GM19324 (cell line): ENCODE measurements at regions not wholly inside any gene's neighbourhood (a gene's known extent, or its start where the extent isn't known, plus 50 kb on each side); places are given as distances from the start of the nearest gene placed in this dataset.

Source experiments
- ATAC-seq: cut with Tn5 transposase; IDR thresholded peaks from one replicate; pipeline ENCODE4 v1.9.1; 2021; ENCODE audit warnings: mild to moderate bottlenecking, moderate library complexity; ENCODE audit not compliant: unreplicated experiment, low FRiP score

DNA sequence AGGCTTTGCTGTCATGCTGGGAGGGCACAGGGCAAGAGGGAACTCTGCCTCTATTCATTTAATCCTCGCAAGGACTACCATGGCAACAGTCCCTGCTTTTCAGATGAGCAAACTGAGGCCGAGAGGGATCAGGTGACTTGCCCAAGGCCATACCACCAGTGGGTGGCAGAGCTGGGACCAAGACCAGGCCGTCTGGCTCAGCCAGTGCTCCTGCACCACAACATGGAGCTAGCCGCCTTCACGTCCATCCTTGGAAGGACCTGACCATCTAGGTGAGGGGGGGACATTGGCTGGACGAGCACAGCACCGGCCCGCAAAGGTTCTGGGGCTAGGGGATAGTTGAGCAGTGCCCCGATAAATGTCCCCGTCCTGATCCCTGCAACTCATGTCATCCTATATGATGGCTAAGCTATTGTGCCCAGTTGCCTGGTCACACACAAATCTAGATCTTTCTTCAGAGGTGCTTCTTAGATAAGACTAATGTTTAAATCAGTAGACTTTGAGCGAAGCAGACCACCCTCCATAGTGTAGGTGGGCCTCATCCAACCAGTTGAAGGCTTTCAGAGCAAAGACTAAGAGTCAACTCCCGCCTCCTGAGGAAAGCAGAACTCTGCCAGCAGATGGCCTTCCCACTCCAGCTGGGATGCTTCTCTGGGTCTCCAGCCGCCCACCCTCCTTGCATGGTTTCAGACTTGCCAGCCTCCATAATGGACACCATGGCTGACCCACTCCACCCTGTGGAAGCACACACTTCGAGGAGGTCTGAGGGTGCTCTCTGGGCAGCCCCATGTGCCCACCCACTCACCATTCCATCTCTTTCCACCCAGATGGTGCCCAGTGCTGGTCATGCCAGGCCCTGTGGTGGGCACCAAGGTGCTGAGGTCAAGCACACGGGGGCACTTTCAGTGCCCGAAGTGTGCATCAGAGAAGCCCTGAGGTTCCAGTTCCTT, 214.8 kb upstream of the RAB6C start:
- no peak for ATAC-seq

DNA sequence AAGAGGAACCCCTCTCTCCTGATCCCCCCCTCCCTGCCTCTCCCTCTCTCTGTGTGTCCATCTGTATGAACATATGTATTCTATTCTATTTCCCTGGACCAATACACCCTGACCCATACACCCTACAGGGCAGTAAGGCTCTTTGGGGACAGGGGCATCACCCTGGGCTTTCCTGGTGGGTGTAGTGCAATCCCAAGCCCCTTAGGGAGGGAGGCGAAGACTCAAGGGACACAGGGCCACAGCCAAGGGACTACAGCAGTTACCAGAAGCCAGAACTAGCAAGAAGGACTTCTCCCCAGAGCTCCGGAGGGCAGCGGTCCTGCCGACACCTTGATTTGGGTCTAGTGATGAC, 214.2 kb upstream of the RAB6C start:
- no peak for ATAC-seq

DNA sequence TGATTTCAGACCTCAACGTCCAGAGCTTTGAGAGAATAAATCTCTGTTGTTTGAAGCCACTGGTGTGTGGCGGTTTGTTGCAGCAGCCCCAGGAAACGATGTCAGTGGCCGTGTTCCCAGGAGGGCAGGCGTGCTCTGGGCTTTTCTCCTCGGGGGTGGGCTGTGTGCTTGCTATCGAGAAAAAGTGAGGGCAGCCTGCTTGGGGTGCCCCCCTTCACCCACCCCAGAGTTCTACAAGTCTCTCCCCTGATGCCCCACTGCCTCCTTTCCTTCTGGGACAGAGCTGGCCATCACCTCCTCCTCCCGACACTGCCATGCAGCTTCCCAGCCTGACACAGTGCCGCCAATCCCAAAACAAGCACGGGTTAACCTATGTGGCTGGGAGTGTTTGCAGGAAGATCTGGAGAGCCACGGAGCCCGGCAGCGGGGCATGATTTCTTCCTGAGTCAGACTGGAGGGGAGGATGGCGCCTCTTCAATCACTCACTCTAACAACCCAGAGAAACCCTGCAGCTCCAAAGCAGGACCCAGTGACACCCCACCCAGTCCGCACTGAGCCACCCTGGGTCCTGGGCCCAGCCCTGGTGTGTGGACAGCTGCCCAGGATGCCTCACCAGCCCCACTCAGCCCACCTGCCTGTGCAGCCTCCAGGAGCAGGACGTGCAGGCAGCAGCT, 213.7 kb upstream of the RAB6C start:
- ATAC-seq, result no peak

DNA sequence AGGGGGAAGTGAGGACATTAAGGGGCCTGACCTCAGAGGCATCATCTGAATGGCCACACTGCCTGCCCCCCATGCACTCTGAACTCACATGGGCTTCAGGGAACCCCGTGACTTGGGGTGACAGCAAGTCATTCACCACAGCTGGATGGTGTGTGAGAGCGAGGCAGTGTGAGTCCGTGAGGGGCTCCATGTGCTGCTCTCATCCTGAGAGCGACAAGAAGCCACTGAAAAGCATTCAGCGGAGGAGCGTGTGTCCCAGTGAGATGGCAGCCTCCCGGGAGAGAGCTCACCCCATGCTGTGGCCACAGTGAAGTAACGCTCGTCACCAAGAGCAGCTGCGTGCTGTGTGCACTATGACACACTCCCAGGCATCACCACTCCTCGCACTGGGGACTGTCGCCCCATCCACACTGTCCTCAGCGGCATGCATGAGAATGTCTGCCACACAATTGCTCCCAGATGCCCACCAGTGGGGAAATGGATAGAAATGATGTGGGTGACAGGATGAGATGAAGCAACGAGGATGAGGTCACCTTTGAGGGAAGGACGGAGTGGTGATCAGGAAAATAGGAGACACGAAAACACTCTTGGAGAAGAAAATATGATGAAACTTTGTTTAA, 213.0 kb upstream of the RAB6C start:
- no peak for ATAC-seq

DNA sequence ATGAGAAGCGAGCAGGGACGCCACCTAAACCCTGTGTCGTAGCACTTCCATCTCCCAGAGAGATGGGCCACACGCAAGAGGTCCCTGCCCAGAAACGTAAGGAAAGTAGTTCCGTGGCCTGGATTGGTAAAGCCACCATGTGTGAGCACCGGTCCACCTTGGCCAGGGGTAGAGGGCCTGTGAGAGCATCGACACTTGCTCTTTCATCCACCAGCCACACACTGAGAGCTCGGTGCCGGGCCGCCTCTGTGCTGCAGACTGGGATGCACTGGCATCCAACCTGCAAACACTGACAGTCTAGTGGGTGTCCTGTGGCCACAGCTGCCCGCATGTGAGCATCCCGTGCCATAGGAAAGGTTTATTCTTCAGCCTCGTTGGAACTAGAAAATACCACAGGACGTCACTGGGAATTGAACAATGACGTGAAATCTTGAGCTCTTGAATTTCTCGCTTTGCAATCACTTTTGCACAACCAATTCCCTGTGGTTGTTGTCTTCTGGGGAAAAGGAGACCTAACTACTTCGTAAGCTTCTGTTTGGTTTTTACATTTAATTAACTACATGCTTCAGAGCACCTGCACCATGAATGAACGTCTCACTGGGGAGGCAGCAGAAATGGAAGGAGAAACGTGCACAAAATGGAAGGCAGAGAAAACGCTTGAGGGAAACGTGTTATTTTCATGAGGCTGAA, 212.0 kb upstream of the RAB6C start:
- no peak for ATAC-seq

DNA sequence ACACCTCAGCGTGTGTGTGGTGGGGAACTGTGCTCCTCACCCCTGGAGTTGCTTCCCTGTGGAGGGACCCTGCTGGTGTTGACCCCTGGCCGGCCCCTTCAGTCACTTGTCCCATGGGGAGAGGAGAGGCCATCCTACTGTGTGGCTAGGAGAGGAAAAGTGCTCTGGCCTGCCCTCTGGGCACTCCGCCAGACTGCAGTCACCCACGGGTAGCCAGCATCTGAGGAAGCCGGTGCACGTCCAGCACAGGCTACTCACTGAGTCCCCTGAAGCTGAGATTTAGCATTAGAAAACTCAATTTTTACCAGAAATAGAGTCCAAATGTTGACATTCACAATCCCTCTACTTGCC, 211.5 kb upstream of the RAB6C start:
- no peak for ATAC-seq

DNA sequence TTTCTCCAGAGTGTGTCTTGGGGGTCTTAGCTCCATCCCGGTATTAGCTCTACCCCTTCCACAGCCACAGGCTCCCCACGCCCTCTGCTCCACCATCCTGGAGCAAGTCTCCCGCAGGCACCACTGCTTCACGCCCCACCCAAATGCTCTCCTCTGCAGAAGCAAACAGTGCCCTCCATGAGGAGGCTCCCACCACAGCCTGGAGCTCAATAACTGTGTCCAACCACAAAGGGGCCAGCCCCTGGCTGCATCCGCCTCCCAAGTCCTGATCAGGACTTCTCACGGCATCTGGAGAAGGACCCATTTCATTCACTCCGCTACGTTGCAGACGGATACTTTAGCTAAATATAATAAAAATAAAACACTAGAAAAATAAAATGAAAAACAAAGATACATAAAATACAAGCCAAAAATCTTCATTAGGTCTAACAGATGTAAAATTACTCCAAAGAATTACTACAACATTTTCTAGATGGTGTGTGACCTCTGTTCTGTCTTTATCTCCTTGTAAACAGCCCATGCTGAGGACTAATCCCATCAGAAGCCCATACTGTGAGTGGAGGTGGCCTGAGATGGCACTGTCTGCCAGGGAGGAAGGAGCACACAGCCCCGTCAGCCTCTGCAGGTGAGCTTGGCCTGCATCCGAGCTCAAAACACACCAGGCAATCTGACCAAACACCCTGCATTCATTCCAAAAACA, 210.8 kb upstream of the RAB6C start:
- no peak for ATAC-seq

DNA sequence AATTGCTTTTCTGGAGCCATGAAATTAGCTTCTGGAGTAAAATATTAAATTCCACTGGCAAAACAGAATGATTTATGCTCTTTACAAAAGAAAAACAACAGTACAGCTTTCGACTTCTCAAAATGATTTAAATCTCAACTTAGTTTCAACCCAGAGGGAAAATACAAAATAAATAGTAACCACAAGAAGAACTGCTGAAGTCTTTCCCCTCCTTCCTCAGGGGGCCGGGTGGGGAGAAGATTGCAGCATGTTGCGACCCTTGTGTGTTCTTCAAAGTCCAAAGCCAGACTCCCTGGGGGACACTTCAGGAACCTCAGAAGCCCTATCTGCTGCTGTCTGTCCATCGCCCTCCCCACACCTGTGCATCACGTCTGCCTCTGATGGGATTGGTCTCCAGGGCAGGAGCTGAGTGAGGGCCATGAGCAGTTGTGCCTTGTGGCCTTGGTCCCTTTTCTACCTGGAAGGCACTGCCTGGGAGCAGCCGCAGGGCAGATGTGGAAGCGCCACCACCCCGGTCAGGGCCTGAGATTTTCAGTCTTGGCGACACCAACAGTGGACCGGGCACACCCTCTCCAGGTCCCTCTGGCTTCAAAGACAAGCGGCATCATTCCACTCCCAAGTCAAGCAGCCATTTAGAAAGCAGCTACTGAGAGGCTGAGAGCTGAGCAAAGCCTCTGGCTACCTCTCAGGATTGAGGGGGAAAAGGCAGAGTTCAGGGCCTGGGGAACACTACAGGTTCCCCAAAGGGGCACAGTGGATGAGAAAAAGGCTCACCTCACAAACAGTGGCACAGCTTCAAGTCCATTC, 210.1 kb upstream of the RAB6C start:
- ATAC-seq, result no peak

DNA sequence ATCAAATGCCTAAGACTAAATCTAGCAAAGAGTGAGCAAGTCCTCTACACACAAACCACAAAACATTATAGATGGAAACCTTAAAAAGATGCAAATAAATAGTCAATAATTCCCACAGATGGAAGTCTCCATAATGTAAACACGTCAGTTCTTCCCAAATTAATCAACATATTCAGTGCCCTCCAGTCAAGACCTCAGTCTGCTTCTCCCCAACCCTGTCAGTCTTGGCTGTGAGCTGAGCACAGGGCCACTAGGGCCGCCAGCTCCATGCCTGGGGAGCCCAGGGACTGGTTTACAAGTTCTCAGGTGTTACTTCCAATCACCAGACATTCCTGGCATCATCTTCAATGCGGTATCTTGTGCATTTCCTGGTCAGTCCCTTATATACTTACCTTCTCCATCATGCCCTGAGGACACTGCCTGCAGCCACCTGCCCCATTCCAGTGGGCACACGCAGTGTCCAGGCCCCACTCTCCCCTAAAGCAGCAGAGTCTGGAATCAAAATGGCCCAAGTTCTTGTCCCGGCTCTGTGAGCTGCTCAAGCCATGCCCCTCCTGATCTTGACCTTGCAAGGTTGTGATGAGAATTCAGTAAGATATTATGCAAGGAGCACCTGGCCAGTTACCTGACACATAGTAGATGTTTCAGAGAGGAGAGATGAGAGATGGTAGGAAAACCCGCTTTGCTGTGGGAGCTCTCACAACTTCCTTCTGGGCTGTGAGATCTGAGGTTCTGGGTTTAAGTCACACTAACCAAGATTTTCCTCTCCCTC, 207.9 kb upstream of the RAB6C start:
- ATAC-seq, result no peak

DNA sequence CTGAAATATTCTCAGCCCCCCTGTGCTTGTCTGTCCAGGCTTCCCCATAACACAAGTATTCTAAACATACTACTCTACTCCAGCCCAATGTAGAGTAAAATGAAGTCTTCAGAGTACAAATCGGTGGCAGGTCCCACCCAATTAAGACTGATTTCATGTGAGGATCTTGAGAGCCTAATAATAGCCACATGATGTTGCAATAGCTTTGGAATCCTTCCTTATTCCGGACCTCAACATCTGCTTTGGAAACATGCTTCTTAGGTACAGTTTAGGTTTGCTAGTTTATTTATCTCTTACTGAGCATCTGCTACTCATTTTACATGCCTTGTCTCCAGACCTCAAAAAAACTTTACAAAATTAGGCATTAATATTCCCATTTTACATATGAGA, 207.3 kb upstream of the RAB6C start:
- ATAC-seq, result no peak

DNA sequence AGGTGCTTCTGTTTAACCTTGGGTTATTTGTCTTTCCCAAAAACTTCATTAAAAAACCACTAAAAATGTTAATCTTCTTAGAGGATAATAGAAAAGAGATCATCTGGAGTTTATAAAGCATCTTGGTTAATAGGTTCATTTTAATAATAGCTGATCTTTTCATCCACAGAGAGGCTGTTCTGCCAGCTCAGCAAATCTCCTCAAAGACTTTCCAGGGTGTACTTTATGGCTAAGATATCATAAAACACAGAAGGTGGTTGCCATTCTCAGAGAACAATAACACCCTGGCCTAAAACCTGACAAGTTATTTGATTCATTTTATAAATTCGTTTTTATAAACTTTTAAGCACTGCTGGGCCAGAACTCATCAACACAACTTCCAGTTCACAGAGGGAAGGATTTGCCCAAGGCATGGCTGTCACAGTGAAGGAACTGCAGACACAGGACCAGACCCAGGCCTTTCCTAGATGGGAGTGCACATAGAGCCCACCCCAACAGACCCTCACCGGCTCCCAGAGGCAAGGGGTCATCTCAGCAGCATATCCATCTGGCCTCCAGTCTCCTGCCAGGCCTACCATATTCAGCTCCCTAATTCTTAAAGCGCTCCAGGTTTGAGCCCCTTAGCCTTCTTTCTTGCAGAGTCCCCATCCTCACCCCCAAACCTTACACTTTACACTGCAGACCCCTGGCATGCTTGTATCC, 203.4 kb upstream of the RAB6C start:
- no peak for ATAC-seq

DNA sequence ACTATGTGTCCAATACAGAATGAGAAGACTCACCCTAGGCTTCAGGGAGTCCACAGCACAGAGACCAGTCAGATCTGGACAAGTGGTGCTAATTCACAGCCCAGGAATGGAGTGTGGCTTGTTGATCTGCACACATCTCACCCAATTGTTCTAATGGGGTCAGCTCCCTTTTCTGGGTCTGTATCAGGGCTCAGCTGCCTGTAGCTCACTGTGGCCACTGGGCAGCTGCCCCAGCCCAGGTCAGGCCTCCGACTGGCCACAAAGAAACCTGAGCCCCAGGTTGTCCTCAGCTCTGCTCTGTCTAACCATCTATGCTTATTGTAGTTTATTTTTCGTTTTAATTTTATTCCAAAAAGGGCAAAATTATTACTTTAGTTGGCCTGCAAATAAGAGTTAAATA, 202.3 kb upstream of the RAB6C start:
- no peak for ATAC-seq

DNA sequence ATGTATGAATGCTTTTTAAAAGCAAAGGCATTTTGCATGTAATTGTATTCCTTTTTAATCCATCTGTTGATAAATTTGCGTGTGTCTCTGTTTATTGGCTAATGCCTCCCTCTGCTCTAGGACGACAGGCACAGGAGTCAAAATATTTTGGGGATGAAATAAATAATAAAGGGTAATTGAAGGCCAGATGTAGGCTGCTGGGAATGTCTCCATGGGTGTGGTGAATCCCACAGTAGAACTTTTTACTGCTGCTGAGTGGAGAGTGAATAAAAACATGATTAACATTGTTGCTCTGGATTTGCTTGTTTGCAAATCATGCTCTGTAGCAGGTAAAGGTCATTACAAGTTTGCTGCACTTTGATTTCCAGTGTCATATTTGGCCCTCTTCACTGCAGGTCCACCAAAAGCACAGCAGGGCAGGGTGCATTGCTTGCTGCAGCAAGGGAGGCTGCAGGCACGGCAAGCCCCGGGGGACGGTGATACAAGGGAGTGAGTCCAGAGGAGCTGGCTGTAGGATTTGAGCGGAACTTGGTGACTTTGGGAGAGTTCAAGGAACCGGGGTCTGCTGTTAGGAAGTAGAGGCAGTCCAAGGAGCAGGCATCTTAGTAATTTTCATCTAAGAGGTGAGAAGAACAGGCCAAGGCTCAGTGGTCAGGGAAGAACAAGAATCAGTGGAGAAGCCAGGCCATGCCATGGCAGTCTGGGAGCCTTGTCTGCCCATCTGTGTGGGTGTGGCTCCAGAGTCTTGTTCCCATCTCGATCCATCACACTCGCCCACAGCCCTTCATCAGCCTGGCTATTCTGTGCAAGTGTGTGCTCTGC, 201.5 kb upstream of the RAB6C start:
- ATAC-seq, result no peak

DNA sequence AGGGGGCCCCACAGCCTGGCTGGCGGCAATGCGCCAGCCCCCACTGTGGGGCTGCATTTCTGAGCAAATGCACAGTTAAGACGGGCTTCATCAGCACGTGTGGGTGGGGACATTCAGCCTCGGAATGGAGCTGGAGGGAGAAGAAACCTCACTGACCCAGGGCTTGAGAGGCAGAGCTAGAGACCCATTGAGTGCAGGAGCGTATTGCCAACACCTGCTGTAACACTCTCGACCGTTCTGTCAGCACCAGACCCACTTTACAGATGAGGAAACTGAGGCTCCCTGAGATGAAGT, 200.9 kb upstream of the RAB6C start:
- no peak for ATAC-seq

DNA sequence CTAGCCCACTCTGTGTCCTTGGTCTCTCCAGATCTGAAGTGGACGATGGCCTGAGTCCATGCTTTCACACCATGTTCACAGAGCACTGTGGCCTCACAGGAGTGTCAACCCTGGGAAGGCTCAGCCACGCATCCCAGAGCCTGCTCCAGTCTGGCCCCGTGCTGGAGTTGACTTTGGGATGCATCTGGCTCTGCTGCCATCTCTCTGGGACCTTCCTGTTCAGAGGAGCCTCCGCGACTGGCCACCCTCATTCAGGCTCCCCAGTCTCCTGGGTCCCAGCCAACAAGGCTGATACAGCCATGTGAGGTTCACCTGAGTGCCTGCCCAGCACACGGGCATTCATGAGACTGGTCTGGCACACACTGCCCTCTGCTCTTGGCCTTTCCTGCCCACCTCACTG, 199.7 kb upstream of the RAB6C start:
- ATAC-seq, result no peak

DNA sequence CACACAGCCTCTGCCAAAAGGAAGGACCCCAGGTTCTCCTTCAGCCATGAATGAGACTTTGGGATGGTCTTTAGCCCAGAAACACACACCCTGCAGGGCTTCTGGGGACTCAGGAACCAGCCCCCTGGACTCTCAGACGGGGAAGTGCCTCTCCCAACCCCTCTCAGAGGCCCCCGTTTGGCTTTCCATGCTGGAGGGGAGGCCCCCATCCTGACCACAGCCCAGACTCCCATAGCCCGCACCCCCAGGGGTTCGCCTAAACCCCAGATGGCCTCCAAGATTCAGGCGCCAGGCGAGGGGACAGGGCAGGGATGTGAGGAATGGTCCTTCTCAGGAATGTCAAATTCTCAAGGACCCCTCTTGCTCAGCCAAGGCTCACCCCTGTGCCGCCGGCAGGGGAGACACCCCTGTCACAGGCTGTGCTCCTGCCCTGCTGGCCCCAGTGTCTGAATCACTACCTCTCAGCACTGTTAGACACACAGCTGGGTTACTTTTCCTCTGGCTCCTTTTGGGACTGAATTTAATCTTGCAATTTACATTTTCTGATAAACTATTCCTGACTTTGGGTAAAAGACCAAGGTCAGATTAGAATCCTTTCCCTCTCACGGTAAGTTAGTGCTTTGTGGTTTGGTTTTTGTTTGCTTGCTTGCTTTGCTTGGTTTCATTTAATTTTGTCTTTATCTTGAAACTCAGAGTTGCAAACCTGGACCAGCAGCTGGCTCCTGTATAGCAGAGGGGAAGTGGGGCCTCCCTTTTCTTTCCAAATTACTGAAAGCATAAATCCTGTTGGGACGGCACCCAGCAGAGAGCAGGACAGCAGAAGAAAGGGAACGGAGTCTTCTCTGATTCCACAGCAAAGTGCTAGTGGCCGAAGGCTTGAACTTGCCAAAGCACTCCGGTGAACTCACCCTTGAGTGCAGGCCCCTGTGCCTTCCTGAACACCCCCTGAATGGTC, 198.9 kb upstream of the RAB6C start:
- ATAC-seq, result no peak
